ENCODE measurements at regions not wholly inside any gene's neighbourhood (a gene's known extent, or its start where the extent isn't known, plus 50 kb on each side); places are given as distances from the start of the nearest gene placed in this dataset.
A peak's percentile ranks its signal among the peaks of the same experiment; 100 is the strongest.
"Not testable (repeated sequence)": the region's sequence is repeated elsewhere in the genome, so short reads cannot be mapped to it uniquely, and the experiment has no call there.

GRCh38 chr12:58325561-58325960 is 384.2 kb downstream of the ATP23 start:
- DNase-seq: no peak
- H3K27ac ChIP-seq: no peak overlapping the region
- ATAC-seq: no peak

GRCh38 chr12:58326534-58326933 is 385.2 kb downstream of the ATP23 start:
- Histone ChIP-seq H3K4me1 (no peaks in the 10 kb centered on the region), H3K27me3 (ENCODE audit: low read depth) (no peaks in the 10 kb centered on the region), H3K9me3 (no peaks in the 10 kb centered on the region), H3K4me3 (no peak overlapping the region), H3K36me3 (no peaks in the 10 kb centered on the region), H3K27ac (no peak overlapping the region)
- DNase-seq (no peak), ATAC-seq (no peak)
- intact Hi-C loops (cut with DNase I): no loop called here
- no peak for TF ChIP-seq CTCF (IDR thresholded peaks at IDR 0.05)

More at GRCh38 chr12:58325561-58325960, 384.2 kb downstream of the ATP23 start:
- Histone ChIP-seq H3K27me3 (ENCODE audit: low read depth) (no peaks in the 10 kb centered on the region), H3K9me3 (no peaks in the 10 kb centered on the region), H3K4me1 (no peaks in the 10 kb centered on the region), H3K36me3 (no peaks in the 10 kb centered on the region), H3K4me3 (no peak overlapping the region)
- no peak for TF ChIP-seq CTCF (IDR thresholded peaks at IDR 0.05)
- intact Hi-C loops (cut with DNase I): no loop called here

GRCh38 chr12:58336581-58337242 is 395.3 kb downstream of the ATP23 start:
- intact Hi-C loops (cut with DNase I); H3K27ac ChIP-seq; H3K4me3 ChIP-seq; DNase-seq; H3K4me1 ChIP-seq; H3K27me3 ChIP-seq (ENCODE audit: low read depth); H3K36me3 ChIP-seq; H3K9me3 ChIP-seq: not testable (repeated sequence)
- peak; percentile 64 to 68 for ATAC-seq

GRCh38 chr12:58337539-58337938 is 396.2 kb downstream of the ATP23 start:
- DNase-seq; H3K36me3 ChIP-seq; H3K9me3 ChIP-seq; intact Hi-C loops (cut with DNase I); H3K27ac ChIP-seq; H3K4me1 ChIP-seq; H3K27me3 ChIP-seq (ENCODE audit: low read depth); ATAC-seq; H3K4me3 ChIP-seq: not testable (repeated sequence)

GRCh38 chr12:58341791-58342190 is 400.4 kb downstream of the ATP23 start:
- Histone ChIP-seq H3K36me3 (no peaks in the 10 kb centered on the region), H3K27ac (no peak overlapping the region), H3K27me3 (ENCODE audit: low read depth) (no peaks in the 10 kb centered on the region), H3K4me1 (no peaks in the 10 kb centered on the region), H3K9me3 (no peaks in the 10 kb centered on the region), H3K4me3 (no peak overlapping the region)
- no peak for TF ChIP-seq CTCF (IDR thresholded peaks at IDR 0.05)
- ATAC-seq (no peak), DNase-seq (no peak)
- intact Hi-C loops (cut with DNase I): loop anchor here (10.0 kb wide), 1 partner anchor 743 kb away; no protein-coding TSS in a partner anchor

- intact Hi-C loops (cut with DNase I): loop anchor here (10.0 kb wide), 1 partner anchor 742 kb away; no protein-coding TSS in a partner anchor
Observed at GRCh38 chr12:58342736-58343135, 401.4 kb downstream of the ATP23 start.

More at GRCh38 chr12:58342736-58343135, 401.4 kb downstream of the ATP23 start:
- H3K27ac ChIP-seq: no peak overlapping the region
- no peaks in the 10 kb centered on the region for H3K27me3 ChIP-seq (ENCODE audit: low read depth)
- DNase-seq (no peak), ATAC-seq (no peak)
- H3K4me3 ChIP-seq: no peak overlapping the region
- H3K4me1 ChIP-seq: no peaks in the 10 kb centered on the region
- no peaks in the 10 kb centered on the region for H3K9me3 ChIP-seq
- TF ChIP-seq CTCF (IDR thresholded peaks at IDR 0.05): no peak
- H3K36me3 ChIP-seq: no peaks in the 10 kb centered on the region
